GM12864 (cell line): ENCODE measurements at regions not wholly inside any gene's neighbourhood (a gene's known extent, or its start where the extent isn't known, plus 50 kb on each side); places are given as distances from the start of the nearest gene placed in this dataset.

Source experiments
- DNase-seq: peaks from one replicate; pipeline ENCODE4 v3.0.0-alpha.2; 2011; ENCODE audit warnings: low read depth
- H3K4me3 ChIP-seq: 2 replicates; pipeline ENCODE4 v1.5.1; 2011; ENCODE audit warnings: mild to moderate bottlenecking, low read depth, low read length, control low read depth
- CTCF ChIP-seq: IDR thresholded peaks from 2 replicates; pipeline ENCODE4 v1.5.1; 2011; ENCODE audit warnings: low read depth, mild to moderate bottlenecking, moderate library complexity, low read length, control low read depth, inconsistent platforms; ENCODE audit errors: missing control alignments

- no peak for TF ChIP-seq CTCF
- DNase-seq, result no peak
Measured at GRCh38 chr20:11473983-11474382, 443.7 kb upstream of the BTBD3 start.

GRCh38 chr20:11483697-11484096, 434.0 kb upstream of the BTBD3 start:
- no peak overlapping the region for H3K4me3 ChIP-seq
- DNase-seq, result no peak
- no peak for TF ChIP-seq CTCF

More at GRCh38 chr20:11473983-11474382, 443.7 kb upstream of the BTBD3 start:
- no peak overlapping the region for H3K4me3 ChIP-seq

GRCh38 chr20:11484479-11484878, 433.2 kb upstream of the BTBD3 start:
- no peak for DNase-seq
- TF ChIP-seq CTCF, result no peak
- no peak overlapping the region for H3K4me3 ChIP-seq

- TF ChIP-seq CTCF, result no peak
Measured at GRCh38 chr20:11492386-11492785, 425.3 kb upstream of the BTBD3 start.

GRCh38 chr20:11492846-11493245, 424.8 kb upstream of the BTBD3 start:
- no peak overlapping the region for H3K4me3 ChIP-seq
- TF ChIP-seq CTCF, result no peak
- DNase-seq, result no peak

More at GRCh38 chr20:11492386-11492785, 425.3 kb upstream of the BTBD3 start:
- H3K4me3 ChIP-seq, result no peak overlapping the region
- no peak for DNase-seq

- no peak for DNase-seq
- no peak for TF ChIP-seq CTCF
- H3K4me3 ChIP-seq, result no peak overlapping the region
Measured at GRCh38 chr20:11496380-11496779, 421.3 kb upstream of the BTBD3 start.

GRCh38 chr20:11497545-11497944, 420.1 kb upstream of the BTBD3 start:
- no peak overlapping the region for H3K4me3 ChIP-seq
- no peak for DNase-seq
- TF ChIP-seq CTCF, result no peak
